ENCODE measurements at regions not wholly inside any gene's neighbourhood (a gene's known extent, or its start where the extent isn't known, plus 50 kb on each side); places are given as distances from the start of the nearest gene placed in this dataset.

- no peaks in the 10 kb centered on the region for H3K4me1 Mint-ChIP-seq
- Histone ChIP-seq H4K20me1 (ENCODE audit: insufficient read depth, low read length) (no peaks in the 10 kb centered on the region), H3K4me1 (ENCODE audit: control insufficient read depth in 1 of 2, insufficient read depth in 2 of 2, low read length in 2 of 2) (no peaks in the 10 kb centered on the region), H3K4me2 (replicated peaks; ENCODE audit: extremely low read depth, low read length, poor library complexity, severe bottlenecking) (no peak overlapping the region), H3K9ac (ENCODE audit: insufficient read depth, low read length, poor library complexity, severe bottlenecking) (no peak overlapping the region), H3K27me3 (ENCODE audit: control insufficient read depth in 2 of 2, insufficient read depth in 2 of 2, low read length in 2 of 2) (peaks cover 0 to 6% of the 10 kb centered on the region in 2 donors), H2AFZ (ENCODE audit: insufficient read depth, low read depth, low read length, poor library complexity, severe bottlenecking) (no peak overlapping the region), H3K4me3 (replicated peaks in 1 of 3; ENCODE audit: low read depth in 2 of 3, low read length in 3 of 3) (no peak overlapping the region), H3K79me2 (ENCODE audit: insufficient read depth, low read length) (no peaks in the 10 kb centered on the region), H3K9me3 (replicated peaks in 1 of 2; ENCODE audit: control insufficient read depth in 1 of 2, insufficient read depth in 1 of 2, low read length in 2 of 2) (no peaks in the 10 kb centered on the region), H3K27ac (ENCODE audit: low read depth in 1 of 2, low read length in 2 of 2) (no peak overlapping the region), H3K36me3 (replicated peaks in 1 of 2; ENCODE audit: control insufficient read depth in 1 of 2, insufficient read depth in 2 of 2, low read length in 2 of 2) (no peaks in the 10 kb centered on the region)
- no peaks in the 10 kb centered on the region for H3K36me3 Mint-ChIP-seq
- intact Hi-C loops (cut with micrococcal nuclease) = no loop called here
- TF ChIP-seq, protein P1, sequence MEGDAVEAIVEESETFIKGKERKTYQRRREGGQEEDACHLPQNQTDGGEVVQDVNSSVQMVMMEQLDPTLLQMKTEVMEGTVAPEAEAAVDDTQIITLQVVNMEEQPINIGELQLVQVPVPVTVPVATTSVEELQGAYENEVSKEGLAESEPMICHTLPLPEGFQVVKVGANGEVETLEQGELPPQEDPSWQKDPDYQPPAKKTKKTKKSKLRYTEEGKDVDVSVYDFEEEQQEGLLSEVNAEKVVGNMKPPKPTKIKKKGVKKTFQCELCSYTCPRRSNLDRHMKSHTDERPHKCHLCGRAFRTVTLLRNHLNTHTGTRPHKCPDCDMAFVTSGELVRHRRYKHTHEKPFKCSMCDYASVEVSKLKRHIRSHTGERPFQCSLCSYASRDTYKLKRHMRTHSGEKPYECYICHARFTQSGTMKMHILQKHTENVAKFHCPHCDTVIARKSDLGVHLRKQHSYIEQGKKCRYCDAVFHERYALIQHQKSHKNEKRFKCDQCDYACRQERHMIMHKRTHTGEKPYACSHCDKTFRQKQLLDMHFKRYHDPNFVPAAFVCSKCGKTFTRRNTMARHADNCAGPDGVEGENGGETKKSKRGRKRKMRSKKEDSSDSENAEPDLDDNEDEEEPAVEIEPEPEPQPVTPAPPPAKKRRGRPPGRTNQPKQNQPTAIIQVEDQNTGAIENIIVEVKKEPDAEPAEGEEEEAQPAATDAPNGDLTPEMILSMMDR (IDR thresholded peaks at IDR 0.05) = no peak
- H3K9me3 Mint-ChIP-seq = peaks cover 0 to 4% (median 0%) of the 10 kb centered on the region in 7 donors
- 89% methylated on average over 29 of the region's 35 CpGs for WGBS (ENCODE audit: insufficient coverage)
- H3K27ac Mint-ChIP-seq = peak overlapping the region in 1 of 7 donors; percentile 21
- no peak overlapping the region for H3K4me3 Mint-ChIP-seq
- peaks cover 4 to 17% (median 11%) of the 10 kb centered on the region in 3 donors for H3K27me3 Mint-ChIP-seq (ENCODE audit: low read depth in 3 of 3)
- DNase-seq = no peak
Observed at GRCh38 chr4:3860061-3860912, 94.1 kb downstream of the ADRA2C start.

DNA sequence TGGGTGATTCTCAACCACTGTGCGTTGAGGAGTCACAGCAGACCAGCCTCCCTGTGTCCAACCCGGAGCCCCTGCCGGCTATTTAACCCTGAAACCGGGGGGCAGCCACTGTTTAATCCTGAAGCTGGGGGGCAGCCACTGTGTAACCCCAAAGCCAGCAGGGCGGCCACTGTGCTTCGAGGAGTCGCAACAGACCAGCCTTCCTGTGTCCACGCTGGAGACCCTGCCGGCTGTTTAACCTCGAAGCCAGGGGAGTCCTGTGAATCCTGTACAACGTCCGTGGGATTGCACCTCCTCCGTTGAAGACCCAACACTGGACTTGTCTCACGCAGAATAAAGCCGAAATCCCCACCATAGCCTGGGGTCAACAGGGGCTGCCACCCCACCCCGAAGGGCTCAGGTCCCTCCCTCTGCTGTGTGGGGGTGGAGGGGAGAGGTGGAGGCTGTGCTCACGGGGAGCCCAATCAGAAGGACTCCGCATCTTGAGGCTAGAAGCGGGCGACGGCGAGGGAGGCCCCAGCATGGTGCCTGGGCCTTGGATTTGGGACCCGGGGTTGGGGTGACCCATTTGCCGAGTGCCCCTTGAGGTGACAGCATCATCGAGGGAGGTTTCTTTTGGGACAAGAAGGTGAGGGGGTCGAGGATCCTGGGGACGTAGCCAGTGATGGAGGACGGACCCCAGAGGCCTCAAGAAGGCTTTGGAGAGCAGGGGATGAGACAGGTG, 94.9 kb downstream of the ADRA2C start:
- Histone ChIP-seq H3K4me1 (ENCODE audit: control insufficient read depth in 1 of 2, insufficient read depth in 2 of 2, low read length in 2 of 2) (no peaks in the 10 kb centered on the region), H3K36me3 (replicated peaks in 1 of 2; ENCODE audit: control insufficient read depth in 1 of 2, insufficient read depth in 2 of 2, low read length in 2 of 2) (no peaks in the 10 kb centered on the region), H3K27me3 (ENCODE audit: control insufficient read depth in 2 of 2, insufficient read depth in 2 of 2, low read length in 2 of 2) (peaks cover 0 to 6% of the 10 kb centered on the region in 2 donors), H3K27ac (ENCODE audit: low read depth in 1 of 2, low read length in 2 of 2) (no peak overlapping the region), H3K4me2 (replicated peaks; ENCODE audit: extremely low read depth, low read length, poor library complexity, severe bottlenecking) (no peak overlapping the region), H3K79me2 (ENCODE audit: insufficient read depth, low read length) (no peaks in the 10 kb centered on the region), H3K4me3 (replicated peaks in 1 of 3; ENCODE audit: low read depth in 2 of 3, low read length in 3 of 3) (no peak overlapping the region), H2AFZ (ENCODE audit: insufficient read depth, low read depth, low read length, poor library complexity, severe bottlenecking) (no peak overlapping the region), H4K20me1 (ENCODE audit: insufficient read depth, low read length) (no peaks in the 10 kb centered on the region), H3K9me3 (replicated peaks in 1 of 2; ENCODE audit: control insufficient read depth in 1 of 2, insufficient read depth in 1 of 2, low read length in 2 of 2) (no peaks in the 10 kb centered on the region), H3K9ac (ENCODE audit: insufficient read depth, low read length, poor library complexity, severe bottlenecking) (no peak overlapping the region)
- Mint-ChIP-seq H3K27ac (no peak overlapping the region), H3K4me1 (no peaks in the 10 kb centered on the region), H3K4me3 (no peak overlapping the region), H3K27me3 (ENCODE audit: low read depth in 3 of 3) (peaks cover 2 to 17% (median 11%) of the 10 kb centered on the region in 3 donors), H3K36me3 (no peaks in the 10 kb centered on the region), H3K9me3 (peaks cover 0 to 1% (median 0%) of the 10 kb centered on the region in 7 donors)
- TF ChIP-seq, protein P1 (IDR thresholded peaks at IDR 0.05) = no peak
- intact Hi-C loops (cut with micrococcal nuclease) = no loop called here
- WGBS (ENCODE audit: insufficient coverage) = 93% methylated on average over 25 of the region's 28 CpGs
- DNase-seq = no peak
